ENCODE measurements at regions not wholly inside any gene's neighbourhood (a gene's known extent, or its start where the extent isn't known, plus 50 kb on each side); places are given as distances from the start of the nearest gene placed in this dataset.

GRCh38 chr4:167652267-167652666, 418.0 kb upstream of the SPOCK3 start:
- DNase-seq (ENCODE audit: extremely low read depth, insufficient read length), result no peak
- Histone ChIP-seq H3K36me3 (ENCODE audit: control insufficient read depth, insufficient read depth, low read length) (no peaks in the 10 kb centered on the region), H3K4me3 (replicated peaks; ENCODE audit: low read depth, low read length) (no peak overlapping the region), H3K27me3 (replicated peaks; ENCODE audit: control insufficient read depth, insufficient read depth, low read length) (no peaks in the 10 kb centered on the region)
- no peak for TF ChIP-seq CTCF (IDR thresholded peaks at IDR 0.05; ENCODE audit: insufficient read depth, low read length, poor library complexity, severe bottlenecking)

- H3K4me3 ChIP-seq (replicated peaks; ENCODE audit: low read depth, low read length), result no peak overlapping the region
- TF ChIP-seq CTCF (IDR thresholded peaks at IDR 0.05; ENCODE audit: insufficient read depth, low read length, poor library complexity, severe bottlenecking), result no peak
- DNase-seq (ENCODE audit: extremely low read depth, insufficient read length), result no peak
- no peaks in the 10 kb centered on the region for H3K27me3 ChIP-seq (replicated peaks; ENCODE audit: control insufficient read depth, insufficient read depth, low read length)
- H3K36me3 ChIP-seq (ENCODE audit: control insufficient read depth, insufficient read depth, low read length), result no peaks in the 10 kb centered on the region
These were observed 403.6 kb upstream of the ANXA10 start for GRCh38 chr4:167688660-167689142.

GRCh38 chr4:167702391-167702790, 389.9 kb upstream of the ANXA10 start:
- Histone ChIP-seq H3K36me3 (ENCODE audit: control insufficient read depth, insufficient read depth, low read length) (no peaks in the 10 kb centered on the region), H3K4me3 (replicated peaks; ENCODE audit: low read depth, low read length) (no peak overlapping the region), H3K27me3 (replicated peaks; ENCODE audit: control insufficient read depth, insufficient read depth, low read length) (no peaks in the 10 kb centered on the region)
- DNase-seq (ENCODE audit: extremely low read depth, insufficient read length), result no peak
- no peak for TF ChIP-seq CTCF (IDR thresholded peaks at IDR 0.05; ENCODE audit: insufficient read depth, low read length, poor library complexity, severe bottlenecking)

GRCh38 chr4:167711517-167711916, 380.8 kb upstream of the ANXA10 start:
- Histone ChIP-seq H3K36me3 (ENCODE audit: control insufficient read depth, insufficient read depth, low read length) (no peaks in the 10 kb centered on the region), H3K27me3 (replicated peaks; ENCODE audit: control insufficient read depth, insufficient read depth, low read length) (no peaks in the 10 kb centered on the region), H3K4me3 (replicated peaks; ENCODE audit: low read depth, low read length) (no peak overlapping the region)
- no peak for TF ChIP-seq CTCF (IDR thresholded peaks at IDR 0.05; ENCODE audit: insufficient read depth, low read length, poor library complexity, severe bottlenecking)
- no peak for DNase-seq (ENCODE audit: extremely low read depth, insufficient read length)

GRCh38 chr4:167713756-167714155, 378.6 kb upstream of the ANXA10 start:
- no peak for DNase-seq (ENCODE audit: extremely low read depth, insufficient read length)
- no peaks in the 10 kb centered on the region for H3K27me3 ChIP-seq (replicated peaks; ENCODE audit: control insufficient read depth, insufficient read depth, low read length)
- no peaks in the 10 kb centered on the region for H3K36me3 ChIP-seq (ENCODE audit: control insufficient read depth, insufficient read depth, low read length)

More at GRCh38 chr4:167713756-167714155, 378.6 kb upstream of the ANXA10 start:
- no peak overlapping the region for H3K4me3 ChIP-seq (replicated peaks; ENCODE audit: low read depth, low read length)
- no peak for TF ChIP-seq CTCF (IDR thresholded peaks at IDR 0.05; ENCODE audit: insufficient read depth, low read length, poor library complexity, severe bottlenecking)

Data from GM06990 (cell line).